ENCODE measurements at regions not wholly inside any gene's neighbourhood (a gene's known extent, or its start where the extent isn't known, plus 50 kb on each side); places are given as distances from the start of the nearest gene placed in this dataset.

- DNase-seq = no peak
Measured at GRCh38 chr20:41879123-41879522, 260.9 kb upstream of the CHD6 start.

GRCh38 chr20:41877911-41878310, 259.7 kb upstream of the CHD6 start:
- DNase-seq = no peak

- no peak for DNase-seq
Measured at GRCh38 chr20:41874658-41875057, 256.5 kb upstream of the CHD6 start.

- DNase-seq = no peak
Measured at GRCh38 chr20:41872930-41873329, 254.8 kb upstream of the CHD6 start.

GRCh38 chr20:41870869-41871462, 252.8 kb upstream of the CHD6 start:
- no peak for DNase-seq

GRCh38 chr20:41869261-41869660, 251.1 kb upstream of the CHD6 start:
- DNase-seq = no peak

- DNase-seq = no peak
Measured at GRCh38 chr20:41865938-41866337, 247.8 kb upstream of the CHD6 start.

- no peak for DNase-seq
Measured at GRCh38 chr20:41862476-41862875, 244.3 kb upstream of the CHD6 start.

GRCh38 chr20:41861772-41862422, 243.7 kb upstream of the CHD6 start:
- DNase-seq = no peak

- DNase-seq = no peak
Measured at GRCh38 chr20:41854765-41855164, 236.6 kb upstream of the CHD6 start.

- DNase-seq = no peak
Measured at GRCh38 chr20:41853806-41854205, 235.6 kb upstream of the CHD6 start.

GRCh38 chr20:41848180-41848579, 230.0 kb upstream of the CHD6 start:
- DNase-seq = no peak

GRCh38 chr20:41837669-41838224, 219.6 kb upstream of the CHD6 start:
- DNase-seq = no peak

- no peak for DNase-seq
Measured at GRCh38 chr20:41833739-41834138, 215.6 kb upstream of the CHD6 start.

- DNase-seq = no peak
Measured at GRCh38 chr20:41830702-41831101, 212.5 kb upstream of the CHD6 start.

GRCh38 chr20:41819436-41819835, 201.3 kb upstream of the CHD6 start:
- no peak for DNase-seq

GRCh38 chr20:41818991-41819390, 200.8 kb upstream of the CHD6 start:
- DNase-seq = no peak

GRCh38 chr20:41818369-41818768, 200.2 kb upstream of the CHD6 start:
- no peak for DNase-seq

- no peak for DNase-seq
Measured at GRCh38 chr20:41811456-41811855, 193.3 kb upstream of the CHD6 start.

- no peak for DNase-seq
Measured at GRCh38 chr20:41800040-41800439, 181.9 kb upstream of the CHD6 start.

GRCh38 chr20:41798930-41799502, 180.8 kb upstream of the CHD6 start:
- no peak for DNase-seq

- DNase-seq = no peak
Measured at GRCh38 chr20:41786158-41786557, 168.0 kb upstream of the CHD6 start.

- DNase-seq = no peak
Measured at GRCh38 chr20:41784209-41784958, 166.2 kb upstream of the CHD6 start.

Measured in DMS79 (cell line).